ENCODE measurements at regions not wholly inside any gene's neighbourhood (a gene's known extent, or its start where the extent isn't known, plus 50 kb on each side); places are given as distances from the start of the nearest gene placed in this dataset.
"Not testable (repeated sequence)": the region's sequence is repeated elsewhere in the genome, so short reads cannot be mapped to it uniquely, and the experiment has no call there.

DNA sequence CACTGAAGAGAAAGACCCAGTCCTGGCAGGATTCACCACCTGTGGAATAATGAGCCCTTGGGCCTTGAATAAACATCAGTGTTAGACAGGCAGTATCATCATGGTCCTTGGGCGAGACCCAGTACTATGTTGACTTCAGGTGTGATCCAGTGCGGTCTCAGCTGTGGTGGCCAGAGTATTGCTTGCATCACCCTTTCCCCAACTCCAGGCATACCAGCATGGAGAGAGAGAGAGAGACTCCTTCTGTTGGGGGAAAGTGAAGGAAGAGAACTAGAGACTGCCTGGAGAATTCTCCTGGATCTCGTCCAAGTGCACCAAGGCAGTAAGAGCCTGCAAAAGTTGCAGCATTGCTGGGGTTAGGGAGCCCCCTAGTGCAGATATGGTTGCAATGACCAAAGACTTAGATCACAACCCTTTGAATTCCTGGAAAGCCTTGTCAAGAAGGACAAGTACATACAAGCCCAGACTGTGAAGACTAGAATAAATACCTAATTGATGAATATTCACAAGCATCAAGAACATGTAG is 61.1 kb upstream of the VAMP7 start:
- 58 to 76% methylated on average over 3 of the region's 3 CpGs for WGBS, 2 donors

DNA sequence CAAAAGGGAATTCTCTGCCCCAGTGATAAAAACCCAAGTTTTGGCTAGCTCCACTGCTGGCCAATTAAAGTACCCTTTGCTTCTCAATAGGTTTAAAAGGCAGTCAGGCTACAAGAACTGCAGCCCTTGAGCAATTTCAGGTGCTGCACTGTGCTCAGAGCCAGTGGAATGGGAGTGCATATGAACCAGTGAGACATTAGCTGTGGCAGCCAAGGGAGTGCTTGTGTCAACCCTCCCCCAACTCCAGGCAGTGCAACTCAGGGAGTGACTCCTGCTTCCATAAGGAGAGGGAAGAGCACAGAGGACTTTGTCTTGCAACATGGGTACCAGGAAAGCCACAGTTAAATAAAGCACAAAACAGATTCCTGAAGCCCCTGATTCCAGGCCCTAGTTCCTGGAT is 61.6 kb upstream of the VAMP7 start:
- Histone ChIP-seq H3K4me3 (replicated peaks in 1 of 3) (no peak overlapping the region), H3K4me1 (no peaks in the 10 kb centered on the region), H3K36me3 (no peaks in the 10 kb centered on the region), H3K27me3 (no peaks in the 10 kb centered on the region), H3K27ac (no peak overlapping the region), H3K9me3 (no peaks in the 10 kb centered on the region)
- TF ChIP-seq, protein P1, sequence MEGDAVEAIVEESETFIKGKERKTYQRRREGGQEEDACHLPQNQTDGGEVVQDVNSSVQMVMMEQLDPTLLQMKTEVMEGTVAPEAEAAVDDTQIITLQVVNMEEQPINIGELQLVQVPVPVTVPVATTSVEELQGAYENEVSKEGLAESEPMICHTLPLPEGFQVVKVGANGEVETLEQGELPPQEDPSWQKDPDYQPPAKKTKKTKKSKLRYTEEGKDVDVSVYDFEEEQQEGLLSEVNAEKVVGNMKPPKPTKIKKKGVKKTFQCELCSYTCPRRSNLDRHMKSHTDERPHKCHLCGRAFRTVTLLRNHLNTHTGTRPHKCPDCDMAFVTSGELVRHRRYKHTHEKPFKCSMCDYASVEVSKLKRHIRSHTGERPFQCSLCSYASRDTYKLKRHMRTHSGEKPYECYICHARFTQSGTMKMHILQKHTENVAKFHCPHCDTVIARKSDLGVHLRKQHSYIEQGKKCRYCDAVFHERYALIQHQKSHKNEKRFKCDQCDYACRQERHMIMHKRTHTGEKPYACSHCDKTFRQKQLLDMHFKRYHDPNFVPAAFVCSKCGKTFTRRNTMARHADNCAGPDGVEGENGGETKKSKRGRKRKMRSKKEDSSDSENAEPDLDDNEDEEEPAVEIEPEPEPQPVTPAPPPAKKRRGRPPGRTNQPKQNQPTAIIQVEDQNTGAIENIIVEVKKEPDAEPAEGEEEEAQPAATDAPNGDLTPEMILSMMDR (IDR thresholded peaks at IDR 0.05): no peak
- TF ChIP-seq POLR2A (IDR thresholded peaks at IDR 0.05): no peak
- intact Hi-C loops (cut with DNase I): no loop called here
- no peak for DNase-seq

More for the DNA sequence above, 61.1 kb upstream of the VAMP7 start:
- intact Hi-C loops (cut with DNase I): no loop called here
- TF ChIP-seq, protein P1 (IDR thresholded peaks at IDR 0.05): peak in 5 of 6 experiments; percentile 18 to 79 (median 53)
- no peak for TF ChIP-seq POLR2A (IDR thresholded peaks at IDR 0.05)
- Histone ChIP-seq H3K27me3 (no peaks in the 10 kb centered on the region), H3K27ac (no peak overlapping the region), H3K9me3 (no peaks in the 10 kb centered on the region), H3K4me3 (replicated peaks in 1 of 3) (no peak overlapping the region), H3K4me1 (no peaks in the 10 kb centered on the region), H3K36me3 (no peaks in the 10 kb centered on the region)
- peak; percentile 70 to 76 for DNase-seq

- H3K4me1 ChIP-seq; H3K36me3 ChIP-seq; H3K9me3 ChIP-seq; intact Hi-C loops (cut with DNase I); DNase-seq; H3K4me3 ChIP-seq (replicated peaks in 1 of 3); H3K27ac ChIP-seq; H3K27me3 ChIP-seq: not testable (repeated sequence)
- WGBS, 2 donors: 80 to 87% methylated on average over 8 of the region's 8 CpGs
Measured at GRCh38 chrX:155814391-155814790, 66.8 kb upstream of the VAMP7 start.

DNA sequence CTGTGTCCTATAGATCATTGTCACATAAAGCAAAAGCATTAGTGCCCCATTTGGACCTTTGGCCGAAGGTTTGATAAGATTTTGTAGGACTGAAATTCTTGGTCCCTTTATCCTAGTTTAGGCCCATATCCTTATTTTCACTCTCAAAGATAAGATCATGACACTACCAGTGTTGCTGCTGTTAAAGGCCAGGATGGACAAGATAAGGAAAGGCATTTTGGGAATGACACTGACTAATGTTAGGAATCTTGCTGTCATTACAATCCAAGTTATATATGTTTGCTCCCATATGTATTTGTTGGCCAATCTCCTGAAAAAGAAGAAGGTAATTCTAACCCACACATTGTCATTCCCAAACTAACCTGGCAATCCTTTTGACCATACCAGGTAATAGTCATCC is 101.3 kb upstream of the VAMP7 start:
- TF ChIP-seq, protein P1 (IDR thresholded peaks at IDR 0.05): no peak
- no peak for TF ChIP-seq POLR2A (IDR thresholded peaks at IDR 0.05)
- 74 to 82% methylated on average over 1 of the region's 1 CpG for WGBS, 2 donors
- no peak for DNase-seq
- H3K27ac ChIP-seq: no peak overlapping the region
- H3K9me3 ChIP-seq: no peaks in the 10 kb centered on the region
- intact Hi-C loops (cut with DNase I): no loop called here
- H3K36me3 ChIP-seq: no peaks in the 10 kb centered on the region
- H3K27me3 ChIP-seq: no peaks in the 10 kb centered on the region
- H3K4me1 ChIP-seq: no peaks in the 10 kb centered on the region
- H3K4me3 ChIP-seq (replicated peaks in 1 of 3): no peak overlapping the region

DNA sequence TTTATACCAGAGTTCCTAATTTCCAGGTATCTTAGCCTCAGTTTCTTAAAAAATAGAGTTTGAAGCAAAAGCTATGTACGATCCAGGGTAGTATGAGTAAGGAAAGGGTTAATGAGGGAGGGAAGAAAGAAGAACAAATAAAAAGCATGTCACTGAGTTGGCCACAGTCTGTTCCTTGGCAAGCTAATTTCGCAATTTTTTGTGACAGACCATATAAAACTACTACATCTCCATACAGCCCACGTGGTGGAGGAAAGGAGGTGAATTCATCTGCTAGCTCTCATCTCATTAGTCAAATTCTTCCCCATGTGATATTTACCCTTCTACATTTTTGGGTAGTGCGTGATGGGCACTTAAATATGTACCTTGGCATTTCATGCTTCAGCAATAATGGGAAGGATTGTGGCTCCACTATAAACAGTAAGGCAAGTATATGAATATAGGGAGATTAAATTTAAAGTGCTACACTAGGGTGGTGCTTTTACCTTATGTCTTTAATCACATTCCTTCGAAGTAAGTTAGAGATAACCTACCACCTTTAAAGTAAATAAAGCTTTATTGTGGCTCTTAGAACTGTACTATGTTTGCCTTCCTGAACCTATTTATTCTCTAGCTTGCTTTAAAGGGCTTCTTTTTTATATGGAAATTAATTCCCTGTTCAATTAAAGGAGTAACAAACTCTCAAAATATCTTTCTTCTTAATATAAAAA is 102.1 kb upstream of the VAMP7 start:
- no peaks in the 10 kb centered on the region for H3K36me3 ChIP-seq
- no peak for DNase-seq
- no peaks in the 10 kb centered on the region for H3K9me3 ChIP-seq
- intact Hi-C loops (cut with DNase I): no loop called here
- WGBS, 2 donors: 50 to 55% methylated on average over 5 of the region's 5 CpGs
- H3K4me1 ChIP-seq: no peaks in the 10 kb centered on the region
- H3K4me3 ChIP-seq (replicated peaks in 1 of 3): no peak overlapping the region
- TF ChIP-seq, protein P1 (IDR thresholded peaks at IDR 0.05): no peak
- TF ChIP-seq POLR2A (IDR thresholded peaks at IDR 0.05): no peak
- H3K27me3 ChIP-seq: no peaks in the 10 kb centered on the region
- H3K27ac ChIP-seq: no peak overlapping the region
